CD4-positive, alpha-beta T cell (primary cell): ENCODE measurements at regions not wholly inside any gene's neighbourhood (a gene's known extent, or its start where the extent isn't known, plus 50 kb on each side); places are given as distances from the start of the nearest gene placed in this dataset.

Experiments used
- ATAC-seq: fragments of 200-7000 bp; cut with Tn5 transposase; one replicate; pipeline ENCODE4 v1.10.0; 2022; ENCODE audit warnings: mild to moderate bottlenecking; ENCODE audit not compliant: poor library complexity
- CTCF ChIA-PET: fragments of 350-600 bp; sonication (Branson Sonifier 250); formaldehyde crosslinking; loops from one replicate; lab custom pipeline; 2021; ENCODE audit warnings: antibody characterized with exemption, inconsistent platforms; lab: Charles Lee
- POLR2A ChIA-PET: fragments of 350-600 bp; sonication (Branson Sonifier 250); formaldehyde crosslinking; loops from one replicate; lab custom pipeline; 2021; ENCODE audit warnings: antibody characterized with exemption, inconsistent platforms; lab: Charles Lee
- DNase-seq, 14 experiments: peaks; one replicate each; pipeline ENCODE4 v3.0.0-alpha.2; 2013 to 2020; ENCODE audit warnings: mixed read lengths in 2 of 14
- H3K27ac ChIP-seq, 2 donors: one replicate each; pipeline versions ENCODE4 v1.5.1 to v1.7.0; 2013; ENCODE audit warnings: low read length in 2 of 2, low read depth in 1 of 2, mild to moderate bottlenecking in 1 of 2
- H3K27me3 ChIP-seq, 2 experiments: 1 replicate in 1 of 2; 2 replicates in 1 of 2; pipeline versions ENCODE4 v1.6.1 to v1.7.0; 2013; ENCODE audit warnings: low read length in 2 of 2, control low read depth in 1 of 2, mild to moderate bottlenecking in 1 of 2, moderate library complexity in 1 of 2; ENCODE audit not compliant: insufficient read depth in 2 of 2, control insufficient read depth in 1 of 2
- H3K36me3 ChIP-seq: one replicate; pipeline ENCODE4 v1.6.1; 2013; ENCODE audit warnings: low read length, control low read depth; ENCODE audit not compliant: insufficient read depth
- H3K4me1 ChIP-seq: one replicate; pipeline ENCODE4 v1.6.1; 2013; ENCODE audit warnings: low read length, control low read depth; ENCODE audit not compliant: insufficient read depth
- H3K4me3 ChIP-seq: one replicate; pipeline ENCODE4 v1.5.1; 2013; ENCODE audit warnings: mild to moderate bottlenecking, low read length, moderate library complexity
- H3K9me3 ChIP-seq, 2 experiments: 1 replicate in 1 of 2; 2 replicates in 1 of 2; pipeline versions ENCODE4 v1.6.1 to v1.7.0; 2013; ENCODE audit warnings: low read length in 2 of 2, mild to moderate bottlenecking in 2 of 2, control low read depth in 1 of 2, moderate library complexity in 1 of 2; ENCODE audit not compliant: control insufficient read depth in 1 of 2, insufficient read depth in 1 of 2
- H3K27ac Mint-ChIP-seq: one replicate; pipeline ENCODE4 v1.8.0; 2020; ENCODE audit warnings: mixed read lengths
- H3K27me3 Mint-ChIP-seq: one replicate; pipeline ENCODE4 v1.8.0; 2021; ENCODE audit warnings: mixed read lengths
- H3K36me3 Mint-ChIP-seq: one replicate; pipeline ENCODE4 v1.8.0; 2021; ENCODE audit warnings: low read depth, mixed read lengths
- H3K4me1 Mint-ChIP-seq: one replicate; pipeline ENCODE4 v1.8.0; 2021; ENCODE audit warnings: low read depth, mixed read lengths
- H3K4me3 Mint-ChIP-seq: one replicate; pipeline ENCODE4 v1.8.0; 2020; ENCODE audit warnings: mild to moderate bottlenecking, mixed read lengths
- H3K9me3 Mint-ChIP-seq: one replicate; pipeline ENCODE4 v1.8.0; 2020; ENCODE audit warnings: mixed read lengths
- intact Hi-C, 2 experiments: fragments of 100-400 bp; cut with DNase I in 1 of 2; cut with micrococcal nuclease in 1 of 2; formaldehyde crosslinking; loops; one replicate each; pipeline versions ENCODE4 v1.15.1 to v1.9.0; 2023 to 2025; cut with DNase I, micrococcal nuclease
- TF ChIP-seq, protein P1 (sequence below): fragments of 200-600 bp; IDR thresholded peaks from one replicate; pipeline ENCODE4 v1.8.0; 2022; ENCODE audit warnings: antibody characterized with exemption, mild to moderate bottlenecking

DNA sequence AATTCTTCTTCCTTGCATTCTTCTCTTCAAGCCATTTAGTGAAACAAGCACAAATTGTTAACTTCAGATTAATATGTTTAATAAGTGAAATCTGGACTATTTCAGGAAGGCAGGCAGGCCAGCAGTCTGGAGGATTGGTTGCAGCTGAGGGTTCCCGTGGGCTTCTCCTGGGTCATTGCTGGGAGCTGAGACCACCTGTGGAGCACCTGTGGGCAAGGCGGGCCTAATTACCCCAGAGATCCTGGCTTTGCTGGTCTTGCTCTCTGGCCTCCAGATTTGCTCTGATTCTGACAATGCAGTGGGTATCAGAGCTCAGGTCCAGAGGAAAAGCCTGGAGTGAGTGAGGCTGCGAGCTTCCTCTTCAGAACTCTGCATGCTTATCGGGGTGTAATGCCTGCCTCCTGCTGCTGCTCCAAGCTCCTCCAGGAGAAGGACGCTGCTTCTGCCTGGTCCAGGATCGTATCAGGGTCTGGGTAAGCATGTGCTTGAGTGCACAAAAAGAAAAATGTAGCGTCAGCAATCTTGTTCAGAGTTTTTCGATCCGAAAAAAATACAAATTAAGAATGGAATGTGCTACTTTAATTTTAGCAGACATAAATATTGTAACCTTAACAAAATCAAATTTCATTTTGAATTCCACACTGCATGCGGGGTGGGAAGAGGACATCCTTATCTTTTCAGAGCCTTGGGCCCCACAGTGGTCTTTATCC is 93.8 kb downstream of the TMEM30B start:
- Histone ChIP-seq H3K27ac (no peak overlapping the region), H3K4me1 (peaks cover 13% of the 10 kb centered on the region), H3K36me3 (no peaks in the 10 kb centered on the region), H3K27me3 (peaks cover 27 to 29% of the 10 kb centered on the region in 2 experiments), H3K4me3 (no peak overlapping the region), H3K9me3 (peaks cover 0 to 5% of the 10 kb centered on the region in 2 experiments)
- ATAC-seq (no peak), DNase-seq (no peak)
- Mint-ChIP-seq H3K27me3 (peaks cover 69% of the 10 kb centered on the region), H3K9me3 (no peaks in the 10 kb centered on the region), H3K4me3 (no peak overlapping the region), H3K36me3 (no peaks in the 10 kb centered on the region), H3K27ac (no peak overlapping the region), H3K4me1 (peaks cover 15% of the 10 kb centered on the region)
- ChIA-PET POLR2A (no interaction called here), CTCF (no interaction called here)
- intact Hi-C loops, result no loop called here
- TF ChIP-seq, protein P1, sequence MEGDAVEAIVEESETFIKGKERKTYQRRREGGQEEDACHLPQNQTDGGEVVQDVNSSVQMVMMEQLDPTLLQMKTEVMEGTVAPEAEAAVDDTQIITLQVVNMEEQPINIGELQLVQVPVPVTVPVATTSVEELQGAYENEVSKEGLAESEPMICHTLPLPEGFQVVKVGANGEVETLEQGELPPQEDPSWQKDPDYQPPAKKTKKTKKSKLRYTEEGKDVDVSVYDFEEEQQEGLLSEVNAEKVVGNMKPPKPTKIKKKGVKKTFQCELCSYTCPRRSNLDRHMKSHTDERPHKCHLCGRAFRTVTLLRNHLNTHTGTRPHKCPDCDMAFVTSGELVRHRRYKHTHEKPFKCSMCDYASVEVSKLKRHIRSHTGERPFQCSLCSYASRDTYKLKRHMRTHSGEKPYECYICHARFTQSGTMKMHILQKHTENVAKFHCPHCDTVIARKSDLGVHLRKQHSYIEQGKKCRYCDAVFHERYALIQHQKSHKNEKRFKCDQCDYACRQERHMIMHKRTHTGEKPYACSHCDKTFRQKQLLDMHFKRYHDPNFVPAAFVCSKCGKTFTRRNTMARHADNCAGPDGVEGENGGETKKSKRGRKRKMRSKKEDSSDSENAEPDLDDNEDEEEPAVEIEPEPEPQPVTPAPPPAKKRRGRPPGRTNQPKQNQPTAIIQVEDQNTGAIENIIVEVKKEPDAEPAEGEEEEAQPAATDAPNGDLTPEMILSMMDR, result no peak

DNA sequence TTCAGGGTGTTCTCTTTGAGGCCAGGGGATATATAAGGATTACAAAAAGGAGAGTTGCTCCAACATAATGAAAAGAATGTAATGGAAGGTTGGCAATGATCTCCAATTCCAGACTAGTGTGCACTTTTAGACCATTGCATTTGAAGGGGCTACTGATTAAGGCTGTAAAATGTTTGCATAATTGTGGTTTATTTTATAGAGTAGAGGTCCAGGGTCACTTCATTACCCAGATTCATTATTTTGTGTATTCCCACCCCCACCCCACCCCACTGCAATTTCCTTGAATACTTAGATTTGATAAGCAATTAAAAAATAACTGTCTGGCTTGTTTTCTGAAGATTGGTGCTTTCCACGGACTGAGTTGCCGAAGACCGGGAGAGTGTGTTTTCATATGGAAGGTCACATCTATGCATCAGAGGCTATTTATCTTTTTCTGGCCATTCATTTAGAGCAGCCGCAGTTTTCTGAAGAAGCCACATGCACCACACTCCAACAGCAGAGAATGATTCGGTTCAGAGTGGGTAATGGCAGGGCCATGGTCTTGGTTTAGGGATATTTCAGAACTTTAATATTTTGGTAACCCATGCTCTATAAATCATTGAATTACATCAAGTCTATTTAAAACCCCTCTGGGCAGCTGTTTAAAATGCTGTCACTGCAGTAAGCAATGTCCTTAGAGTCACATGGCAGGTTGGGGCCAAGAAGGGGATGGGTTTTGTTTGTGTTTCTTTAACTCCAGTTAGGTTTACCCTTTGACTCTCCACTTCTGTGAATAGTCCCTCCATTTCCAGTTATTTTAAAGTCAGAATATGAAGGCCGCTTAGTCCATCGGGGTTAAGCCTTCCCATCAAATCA is 94.6 kb downstream of the TMEM30B start:
- ChIA-PET CTCF (interaction anchor here (1.1 kb wide), 1 partner anchor 12 kb away, joined by 3 read pairs; no protein-coding TSS in a partner anchor), POLR2A (no interaction called here)
- TF ChIP-seq, protein P1, result no peak
- peaks cover 27 to 29% of the 10 kb centered on the region in 2 experiments for H3K27me3 ChIP-seq
- H3K27ac ChIP-seq, result no peak overlapping the region
- peaks cover 15% of the 10 kb centered on the region for H3K4me1 Mint-ChIP-seq
- no peak overlapping the region for H3K4me3 Mint-ChIP-seq
- peaks cover 13% of the 10 kb centered on the region for H3K4me1 ChIP-seq
- no peaks in the 10 kb centered on the region for H3K9me3 Mint-ChIP-seq
- DNase-seq (no peak), ATAC-seq (no peak)
- no peaks in the 10 kb centered on the region for H3K36me3 Mint-ChIP-seq
- peaks cover 0 to 5% of the 10 kb centered on the region in 2 experiments for H3K9me3 ChIP-seq
- intact Hi-C loops, result no loop called here
- H3K36me3 ChIP-seq, result no peaks in the 10 kb centered on the region
- no peak overlapping the region for H3K27ac Mint-ChIP-seq
- peaks cover 61% of the 10 kb centered on the region for H3K27me3 Mint-ChIP-seq
- no peak overlapping the region for H3K4me3 ChIP-seq

DNA sequence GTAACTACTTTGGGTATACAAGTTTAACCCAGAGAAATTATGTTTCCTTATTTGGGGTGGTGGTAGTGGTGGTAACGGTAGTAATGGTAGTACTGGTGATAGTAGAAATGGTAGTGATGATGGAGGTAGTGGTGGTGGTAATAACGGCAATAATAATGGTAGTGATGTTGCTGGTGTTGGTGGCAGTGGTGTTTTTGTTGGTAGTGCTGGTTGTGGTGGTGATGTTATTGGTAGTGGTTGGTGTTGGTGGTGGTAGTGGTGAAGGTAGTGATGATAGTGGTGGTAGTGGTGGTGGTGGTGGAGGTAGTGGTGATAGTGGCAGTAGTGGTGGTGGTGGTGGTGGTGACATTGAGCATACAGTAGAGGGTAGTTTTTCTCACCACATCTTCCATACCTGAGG is 95.6 kb downstream of the TMEM30B start:
- Mint-ChIP-seq H3K4me1 (peaks cover 15% of the 10 kb centered on the region), H3K27ac (no peak overlapping the region), H3K36me3 (no peaks in the 10 kb centered on the region), H3K9me3 (no peaks in the 10 kb centered on the region), H3K4me3 (no peak overlapping the region), H3K27me3 (peaks cover 58% of the 10 kb centered on the region)
- ChIA-PET POLR2A (no interaction called here), CTCF (interaction anchor here (1.1 kb wide), 1 partner anchor 11 kb away, joined by 3 read pairs; no protein-coding TSS in a partner anchor)
- Histone ChIP-seq H3K27ac (no peak overlapping the region), H3K27me3 (peaks cover 24 to 27% of the 10 kb centered on the region in 2 experiments), H3K36me3 (no peaks in the 10 kb centered on the region), H3K4me1 (peaks cover 13% of the 10 kb centered on the region), H3K4me3 (no peak overlapping the region), H3K9me3 (peaks cover 0 to 5% of the 10 kb centered on the region in 2 experiments)
- intact Hi-C loops, result no loop called here
- TF ChIP-seq, protein P1, result no peak
- no peak for DNase-seq
- no peak for ATAC-seq
